COLO668 (cell line): ENCODE measurements at regions not wholly inside any gene's neighbourhood (a gene's known extent, or its start where the extent isn't known, plus 50 kb on each side); places are given as distances from the start of the nearest gene placed in this dataset.

Experiments
- DNase-seq: peaks from one replicate; lab custom pipeline; 2025; ENCODE audit not compliant: unreplicated experiment; lab: John Stamatoyannopoulos, UW

- no peak for DNase-seq
Observed at GRCh38 chr4:62402088-62402806, 1202.1 kb downstream of the ADGRL3 start.

GRCh38 chr4:62399242-62399641, 1199.1 kb downstream of the ADGRL3 start:
- DNase-seq = no peak

- DNase-seq = no peak
Observed at GRCh38 chr4:62398318-62398717, 1198.2 kb downstream of the ADGRL3 start.

- no peak for DNase-seq
Observed at GRCh38 chr4:62394766-62395165, 1194.6 kb downstream of the ADGRL3 start.

GRCh38 chr4:62387808-62388207, 1187.7 kb downstream of the ADGRL3 start:
- no peak for DNase-seq

- DNase-seq = no peak
Observed at GRCh38 chr4:62377700-62378099, 1177.6 kb downstream of the ADGRL3 start.

GRCh38 chr4:62377245-62377644, 1177.1 kb downstream of the ADGRL3 start:
- no peak for DNase-seq

- no peak for DNase-seq
Observed at GRCh38 chr4:62366939-62367338, 1166.8 kb downstream of the ADGRL3 start.

- DNase-seq = no peak
Observed at GRCh38 chr4:62360156-62360545, 1160.0 kb downstream of the ADGRL3 start.

- no peak for DNase-seq
Observed at GRCh38 chr4:62359441-62360155, 1159.5 kb downstream of the ADGRL3 start.

- no peak for DNase-seq
Observed at GRCh38 chr4:62344915-62345314, 1144.8 kb downstream of the ADGRL3 start.

- DNase-seq = no peak
Observed at GRCh38 chr4:62344474-62344873, 1144.3 kb downstream of the ADGRL3 start.

- no peak for DNase-seq
Observed at GRCh38 chr4:62342346-62342745, 1142.2 kb downstream of the ADGRL3 start.

- DNase-seq = no peak
Observed at GRCh38 chr4:62328526-62328925, 1128.4 kb downstream of the ADGRL3 start.

- no peak for DNase-seq
Observed at GRCh38 chr4:62327612-62328297, 1127.6 kb downstream of the ADGRL3 start.

- no peak for DNase-seq
Observed at GRCh38 chr4:62324215-62324614, 1124.1 kb downstream of the ADGRL3 start.

GRCh38 chr4:62320612-62321011, 1120.5 kb downstream of the ADGRL3 start:
- no peak for DNase-seq

- DNase-seq = no peak
Observed at GRCh38 chr4:62302710-62303109, 1102.6 kb downstream of the ADGRL3 start.

GRCh38 chr4:62301500-62301899, 1101.4 kb downstream of the ADGRL3 start:
- DNase-seq = no peak

- no peak for DNase-seq
Observed at GRCh38 chr4:62293551-62293950, 1093.4 kb downstream of the ADGRL3 start.

GRCh38 chr4:62292911-62293310, 1092.8 kb downstream of the ADGRL3 start:
- no peak for DNase-seq
